ENCODE measurements at regions not wholly inside any gene's neighbourhood (a gene's known extent, or its start where the extent isn't known, plus 50 kb on each side); places are given as distances from the start of the nearest gene placed in this dataset.
"Not testable (repeated sequence)": the region's sequence is repeated elsewhere in the genome, so short reads cannot be mapped to it uniquely, and the experiment has no call there.

DNA sequence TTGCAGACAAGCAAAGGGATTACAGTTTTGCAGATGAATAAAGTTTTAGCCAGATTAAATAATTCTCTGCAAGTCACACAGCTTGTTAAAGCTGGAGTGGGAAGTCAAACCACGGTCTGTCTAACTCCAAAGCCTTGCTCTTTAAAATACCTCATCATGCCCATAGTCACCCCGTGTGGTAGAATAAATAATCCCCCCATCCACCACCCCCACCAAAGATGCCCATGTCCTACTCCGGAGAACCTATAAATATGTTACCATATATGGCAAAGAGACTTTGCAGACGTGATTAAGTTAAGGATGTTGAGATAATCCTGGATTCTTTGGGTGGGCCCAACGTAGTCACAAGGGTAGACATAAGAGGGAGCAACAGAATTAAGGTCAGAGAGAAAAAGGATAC, 118.7 kb downstream of the BEND2 start:
- DNase-seq: no peak

- no peak for DNase-seq
Measured at GRCh38 chrX:18101087-18101486, 119.6 kb downstream of the BEND2 start.

DNA sequence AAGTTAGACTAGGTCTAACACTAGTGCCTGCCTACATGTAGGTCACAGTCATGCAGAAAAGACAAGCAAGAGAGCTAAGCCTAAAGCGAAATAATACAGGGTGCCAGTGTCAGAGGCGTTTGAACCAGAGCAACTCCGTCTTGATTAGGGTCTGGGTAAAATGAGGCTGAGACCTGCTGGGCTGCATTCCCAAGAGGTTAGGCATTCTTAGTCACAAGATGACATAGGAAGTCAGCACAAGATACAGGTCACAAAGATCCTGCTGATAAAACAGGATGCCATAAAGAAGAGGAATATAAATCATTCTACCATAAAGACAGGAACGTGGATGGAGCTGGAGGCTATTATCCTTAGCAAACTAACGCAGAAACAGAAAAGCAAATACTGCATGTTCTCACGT, 120.9 kb downstream of the BEND2 start:
- no peak for DNase-seq

GRCh38 chrX:18098763-18099162, 121.9 kb downstream of the BEND2 start:
- no peak for DNase-seq

- DNase-seq: no peak
Measured at GRCh38 chrX:18076434-18076833, 144.3 kb downstream of the BEND2 start.

DNA sequence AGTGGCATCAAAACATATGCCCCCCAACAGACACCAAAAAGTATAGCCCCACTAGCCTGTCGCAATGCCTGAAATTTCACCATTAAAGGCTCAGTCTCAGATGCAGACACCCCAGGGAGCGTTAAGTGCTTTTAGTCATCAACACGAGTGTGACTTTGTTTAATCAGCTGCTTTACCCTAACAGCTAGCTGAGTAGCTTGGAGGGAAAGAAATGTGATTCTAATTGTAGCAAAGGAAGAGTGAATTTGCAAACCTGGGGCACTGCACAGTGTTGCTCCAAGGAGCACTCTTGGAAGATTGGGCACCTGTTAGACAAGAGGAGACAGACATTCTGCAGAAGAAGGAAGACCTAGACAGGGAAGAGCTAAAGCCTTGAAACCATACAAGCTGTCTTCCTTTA, 145.1 kb downstream of the BEND2 start:
- DNase-seq: no peak

- not testable (repeated sequence) for DNase-seq
Measured at GRCh38 chrX:18068045-18068444, 152.6 kb downstream of the BEND2 start.

DNA sequence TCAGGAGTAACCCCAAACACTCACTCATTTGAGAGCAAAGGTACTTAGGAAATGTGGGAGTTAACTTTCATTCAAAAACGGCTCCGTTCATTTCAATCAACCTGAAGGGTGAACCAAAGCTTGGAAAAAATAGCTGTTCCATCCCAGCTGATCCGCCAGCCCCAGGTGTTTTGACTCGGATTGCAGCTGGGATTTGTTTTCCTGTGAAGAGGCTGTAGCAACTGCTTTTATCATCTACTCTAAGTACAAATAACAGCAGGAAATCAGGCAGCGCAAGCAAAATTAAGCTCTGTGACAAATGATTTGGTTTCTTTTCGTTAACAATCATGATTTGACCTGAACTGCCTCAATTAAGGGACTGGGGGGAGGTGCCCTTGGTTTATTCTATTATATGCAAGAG, 154.7 kb downstream of the BEND2 start:
- no peak for DNase-seq

DNA sequence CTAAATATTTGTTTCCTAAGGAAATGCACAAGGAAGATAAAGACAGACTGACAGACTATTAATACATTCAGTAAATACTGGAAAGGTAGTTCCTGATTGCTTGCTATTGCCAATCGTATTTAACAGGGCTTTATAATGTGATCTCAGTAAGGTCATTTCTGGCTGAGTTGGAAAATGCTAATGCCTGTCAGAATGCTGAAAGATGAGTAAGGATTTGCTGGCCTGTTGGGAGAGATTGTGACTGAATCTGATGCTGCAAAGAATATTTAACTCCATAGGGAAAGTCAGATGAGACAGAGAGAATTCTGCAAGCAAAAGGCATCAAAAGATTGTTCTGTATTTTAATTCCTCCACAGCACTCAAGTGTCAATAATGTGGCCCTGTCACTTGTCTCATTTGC, 169.0 kb downstream of the BEND2 start:
- no peak for DNase-seq

DNA sequence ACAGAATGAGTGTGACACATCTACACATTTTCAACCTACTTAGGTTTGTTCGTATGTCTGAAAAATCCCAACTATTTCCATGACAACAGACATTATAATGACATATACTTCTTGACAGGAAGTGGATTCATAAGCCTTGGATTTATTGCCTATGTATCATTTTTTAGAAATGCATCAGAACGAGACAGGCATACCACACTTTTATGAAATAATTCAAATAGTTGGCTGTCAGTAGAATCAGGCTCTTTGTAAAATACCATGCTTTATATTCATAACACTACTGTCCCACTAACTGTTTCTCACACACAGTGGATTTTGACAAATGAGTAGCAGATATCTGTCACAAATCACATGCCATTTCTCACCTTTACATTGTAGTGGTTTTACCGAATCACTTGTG, 173.2 kb downstream of the BEND2 start:
- no peak for DNase-seq

DNA sequence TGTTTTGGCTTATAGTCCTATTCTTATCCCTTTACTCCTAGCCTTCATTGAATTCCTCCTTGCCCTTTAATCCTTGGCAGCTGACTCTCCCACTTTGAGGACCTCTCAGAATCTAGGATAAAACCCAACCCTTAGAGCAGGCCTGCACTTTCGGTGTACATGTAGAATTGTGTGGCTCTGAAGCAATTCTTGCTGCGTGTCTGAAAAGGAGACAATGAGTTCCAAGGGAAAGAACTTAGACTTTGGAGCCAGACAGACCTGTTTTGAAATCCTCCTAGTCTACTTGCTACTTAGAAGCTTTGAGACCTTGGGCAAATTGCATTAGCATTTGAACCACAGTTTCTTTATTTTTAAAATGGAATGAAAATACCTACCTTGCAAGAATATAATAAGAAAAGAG, 175.2 kb downstream of the BEND2 start:
- no peak for DNase-seq

- no peak for DNase-seq
Measured at GRCh38 chrX:18042776-18043175, 177.9 kb downstream of the BEND2 start.

- no peak for DNase-seq
Measured at GRCh38 chrX:18041656-18042055, 179.0 kb downstream of the BEND2 start.

DNA sequence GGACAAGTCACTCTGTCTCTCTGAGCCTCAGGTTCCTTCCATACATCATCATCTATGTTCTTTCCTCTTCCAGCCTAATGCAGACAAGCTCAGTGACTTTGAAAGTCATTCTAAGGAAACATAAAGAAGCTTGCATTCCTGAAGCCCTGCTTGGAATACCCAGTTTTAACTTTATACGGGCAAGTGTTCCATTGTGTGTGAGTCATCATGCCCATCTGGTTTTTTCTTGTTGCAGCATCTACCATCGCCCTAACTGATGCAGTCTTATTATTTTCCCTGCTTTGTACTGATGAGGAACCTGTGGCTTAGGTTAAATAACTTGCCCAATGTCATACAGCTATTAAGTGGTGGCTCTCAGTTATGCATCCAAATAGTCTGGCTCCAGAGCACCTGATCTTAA, 177.9 kb upstream of the RAI2 start:
- DNase-seq: no peak

DNA sequence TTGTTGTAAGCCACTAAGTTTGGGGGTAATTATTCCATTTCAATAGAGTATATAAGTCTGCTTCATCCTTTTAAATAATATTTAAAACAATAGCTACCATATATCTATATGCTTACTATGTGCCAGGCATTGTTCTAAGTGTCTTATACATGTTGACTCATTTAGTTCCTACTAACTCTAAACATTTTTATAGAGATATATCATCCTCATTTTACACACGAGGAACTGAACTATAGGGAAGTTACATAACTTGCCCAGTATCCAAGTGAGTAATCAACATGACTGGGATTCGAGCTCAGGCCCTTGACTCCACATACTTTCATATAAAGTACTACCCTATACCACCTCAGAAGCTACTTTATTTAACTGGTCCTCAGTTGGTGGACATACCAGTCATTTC, 175.3 kb upstream of the RAI2 start:
- no peak for DNase-seq

DNA sequence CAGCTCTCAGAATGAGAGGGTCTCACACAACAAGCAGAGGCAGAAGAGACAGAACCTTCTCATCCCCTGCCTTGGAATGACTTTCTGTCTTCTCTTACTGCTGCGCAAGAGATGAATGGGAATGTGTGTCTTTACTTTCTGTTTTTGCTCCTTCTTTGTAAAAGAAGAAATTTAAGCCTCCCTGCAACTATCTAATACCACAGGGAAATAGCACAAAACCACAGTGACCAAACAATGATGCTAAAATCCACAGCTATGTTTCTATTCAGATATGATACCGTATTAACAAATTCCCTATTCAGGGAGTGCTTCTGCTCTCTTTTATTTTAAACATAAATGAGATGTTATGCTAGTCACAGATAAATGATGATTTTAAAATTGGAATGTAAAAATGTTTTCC, 173.8 kb upstream of the RAI2 start:
- no peak for DNase-seq

DNA sequence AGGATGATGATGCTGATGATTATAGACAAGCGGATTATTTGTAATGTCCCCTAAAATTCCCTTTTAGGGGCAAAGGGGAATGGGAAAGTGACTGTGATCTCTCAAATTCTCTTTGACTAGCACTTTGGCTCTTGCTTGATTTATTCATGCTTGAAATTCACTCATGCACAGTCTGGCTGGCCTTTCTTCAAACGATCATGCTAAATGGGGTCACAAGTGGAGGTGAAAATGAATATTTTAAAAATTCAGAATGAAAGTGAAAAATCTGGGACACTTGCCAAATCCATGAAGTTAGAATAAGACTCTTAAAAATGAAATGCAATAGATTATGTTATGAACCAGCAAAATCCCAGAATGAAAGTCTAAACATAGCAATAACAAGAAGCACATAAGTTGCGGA, 173.4 kb upstream of the RAI2 start:
- no peak for DNase-seq

DNA sequence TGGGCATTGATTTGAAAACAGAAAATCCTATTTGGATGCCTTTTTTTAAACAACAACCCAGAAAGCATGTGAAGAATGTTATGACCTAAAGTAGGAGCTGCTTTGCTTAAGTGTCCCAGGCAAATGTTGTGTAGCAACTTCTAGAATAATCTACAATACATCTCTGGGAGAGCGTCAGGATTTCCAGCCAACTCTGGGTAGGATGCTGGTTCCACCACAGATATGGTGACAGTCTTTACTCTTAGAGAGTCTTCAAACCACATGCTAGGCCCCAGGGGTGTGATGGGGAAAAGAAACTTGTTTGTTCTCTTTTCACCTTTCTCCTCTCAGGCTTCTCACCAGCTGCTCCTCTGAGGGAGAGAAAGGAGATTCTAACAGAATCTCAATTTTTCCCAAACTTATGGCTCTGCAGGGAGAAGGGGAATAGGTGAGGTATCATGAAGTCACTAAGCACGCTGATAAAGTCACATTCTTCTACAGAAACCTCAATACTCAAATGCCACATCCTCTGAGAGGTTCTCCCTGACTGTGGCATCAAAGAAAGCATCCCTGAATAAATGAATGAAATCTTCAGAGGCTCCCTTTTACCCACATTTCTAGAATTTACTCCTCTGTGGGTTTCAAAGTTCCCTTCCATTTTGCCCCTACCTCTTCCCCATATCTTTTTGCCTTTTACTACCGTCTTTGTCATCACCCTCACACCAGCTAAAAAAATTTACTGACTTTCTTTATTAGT, 171.6 kb upstream of the RAI2 start:
- no peak for DNase-seq

GRCh38 chrX:18031726-18032375, 170.8 kb upstream of the RAI2 start:
- DNase-seq: no peak

DNA sequence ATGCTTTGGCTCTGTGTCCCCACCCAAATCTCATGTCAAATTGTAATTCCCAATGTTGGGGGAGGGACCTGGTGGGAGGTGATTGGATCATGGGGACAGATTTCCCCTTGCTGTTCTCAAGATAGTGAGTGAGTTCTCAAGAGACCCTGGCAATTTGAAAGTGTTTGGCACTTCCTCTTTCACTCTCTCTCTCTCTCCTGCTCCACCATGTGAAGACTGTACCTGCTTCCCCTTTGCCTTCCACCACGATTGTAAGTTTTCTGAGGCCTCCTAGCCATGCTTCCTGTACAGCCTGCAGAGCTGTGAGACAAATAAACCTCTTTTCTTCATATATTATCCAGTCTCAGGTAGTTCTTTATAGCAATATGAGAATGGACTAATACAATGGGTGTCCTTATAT, 169.6 kb upstream of the RAI2 start:
- DNase-seq: not testable (repeated sequence)

GRCh38 chrX:18026166-18026565, 165.1 kb upstream of the RAI2 start:
- DNase-seq: no peak

GRCh38 chrX:18017411-18017810, 156.3 kb upstream of the RAI2 start:
- no peak for DNase-seq

DNA sequence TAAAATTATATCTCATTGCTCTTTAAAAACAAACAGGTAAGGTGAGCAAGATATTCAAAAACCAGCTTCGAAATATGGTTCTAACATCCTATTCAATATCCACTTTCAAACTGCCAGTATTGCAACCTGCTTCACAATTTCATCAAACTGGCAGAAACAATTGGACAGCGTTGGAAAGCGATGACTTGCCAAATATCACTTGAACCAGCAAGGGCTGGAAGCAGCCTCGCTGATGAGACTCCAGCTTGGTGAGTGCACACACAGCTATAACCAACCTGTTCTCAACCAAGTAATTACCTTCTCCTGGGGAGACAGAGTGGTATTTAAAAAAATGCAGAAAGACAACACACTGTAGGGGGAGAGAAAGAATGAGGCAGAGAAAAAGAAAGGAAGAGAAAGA, 155.8 kb upstream of the RAI2 start:
- DNase-seq: no peak

- no peak for DNase-seq
Measured at GRCh38 chrX:18010253-18010652, 149.2 kb upstream of the RAI2 start.

GRCh38 chrX:18003876-18004275, 142.8 kb upstream of the RAI2 start:
- DNase-seq: no peak

Measured in NCI-H446 (cell line).